ENCODE measurements at regions not wholly inside any gene's neighbourhood (a gene's known extent, or its start where the extent isn't known, plus 50 kb on each side); places are given as distances from the start of the nearest gene placed in this dataset.

DNA sequence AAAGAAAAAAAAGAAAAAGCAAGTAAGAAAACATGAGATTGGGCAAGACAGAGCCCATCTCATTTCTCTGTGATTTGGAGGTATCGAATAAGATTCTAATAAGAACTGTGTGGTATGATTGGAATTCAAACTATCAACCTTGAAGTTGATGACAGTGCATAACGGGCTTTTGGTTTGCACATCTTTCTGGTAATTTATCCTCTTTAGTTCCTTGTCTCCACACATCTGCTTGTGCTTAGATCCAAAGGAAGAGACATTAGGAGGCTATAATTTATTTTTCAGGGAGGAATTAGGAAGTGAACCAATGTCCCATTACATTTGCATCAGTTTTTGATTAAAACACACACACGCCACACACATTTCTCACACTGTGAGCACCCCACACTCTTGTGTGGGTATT lies 149.9 kb downstream of the ARSF start:
- H3K27ac ChIP-seq (ENCODE audit: low read depth): no peak overlapping the region
- H3K4me3 ChIP-seq: no peak overlapping the region
- no peak overlapping the region for H3K4me2 ChIP-seq
- H3K27me3 Mint-ChIP-seq (ENCODE audit: insufficient read depth, low read depth, poor library complexity): peaks cover 2% of the 10 kb centered on the region
- 0 out of 3 replicates have a peak, but pooled peaks cover 5% of the 10 kb centered on the region for H3K9me3 Mint-ChIP-seq
- H3K36me3 Mint-ChIP-seq (ENCODE audit: low read depth): no peaks in the 10 kb centered on the region
- H3K4me1 ChIP-seq (ENCODE audit: insufficient read depth): peaks cover 6% of the 10 kb centered on the region; the same call in 1 of the 2 replicates
- no peak for ATAC-seq
- no peaks in the 10 kb centered on the region for H3K79me2 ChIP-seq (replicated peaks; ENCODE audit: insufficient read depth)
- DNase-seq (ENCODE audit: low spot score): no peak
- H2AFZ ChIP-seq: no peak overlapping the region
- no peaks in the 10 kb centered on the region for H4K20me1 ChIP-seq (replicated peaks; ENCODE audit: insufficient read depth)
- H3K27ac Mint-ChIP-seq: no peak overlapping the region
- no peaks in the 10 kb centered on the region for H3K9me2 ChIP-seq (ENCODE audit: insufficient read depth)
- H3K27me3 ChIP-seq (ENCODE audit: insufficient read depth): no peaks in the 10 kb centered on the region
- no peaks in the 10 kb centered on the region for H3F3A ChIP-seq (replicated peaks; ENCODE audit: low read depth)
- no peaks in the 10 kb centered on the region for H3K36me3 ChIP-seq (ENCODE audit: insufficient read depth)
- peaks cover 9% of the 10 kb centered on the region; the same call in 2 of the 3 replicates for H3K4me1 Mint-ChIP-seq
- H3K4me3 Mint-ChIP-seq: no peak overlapping the region
- no peak for TF ChIP-seq EZH2phosphoT487 (IDR thresholded peaks at IDR 0.05; ENCODE audit: unreplicated experiment)
- TF ChIP-seq, protein P1, sequence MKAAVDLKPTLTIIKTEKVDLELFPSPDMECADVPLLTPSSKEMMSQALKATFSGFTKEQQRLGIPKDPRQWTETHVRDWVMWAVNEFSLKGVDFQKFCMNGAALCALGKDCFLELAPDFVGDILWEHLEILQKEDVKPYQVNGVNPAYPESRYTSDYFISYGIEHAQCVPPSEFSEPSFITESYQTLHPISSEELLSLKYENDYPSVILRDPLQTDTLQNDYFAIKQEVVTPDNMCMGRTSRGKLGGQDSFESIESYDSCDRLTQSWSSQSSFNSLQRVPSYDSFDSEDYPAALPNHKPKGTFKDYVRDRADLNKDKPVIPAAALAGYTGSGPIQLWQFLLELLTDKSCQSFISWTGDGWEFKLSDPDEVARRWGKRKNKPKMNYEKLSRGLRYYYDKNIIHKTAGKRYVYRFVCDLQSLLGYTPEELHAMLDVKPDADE (IDR thresholded peaks at IDR 0.05): no peak
- TF ChIP-seq ZNF331 (CRISPR knock-in tag; IDR thresholded peaks at IDR 0.05; ENCODE audit: low read depth): no peak
- no peak for TF ChIP-seq CREB1 (CRISPR knock-in tag; IDR thresholded peaks at IDR 0.05; ENCODE audit: low read depth)
- no peak for TF ChIP-seq REST (IDR thresholded peaks at IDR 0.05; ENCODE audit: unreplicated experiment)
- no peak for TF ChIP-seq NANOG (IDR thresholded peaks at IDR 0.05; ENCODE audit: borderline replicate concordance)
- TF ChIP-seq EZH2 (IDR thresholded peaks at IDR 0.05; ENCODE audit: low read depth, unreplicated experiment): no peak
- TF ChIP-seq, protein P2, sequence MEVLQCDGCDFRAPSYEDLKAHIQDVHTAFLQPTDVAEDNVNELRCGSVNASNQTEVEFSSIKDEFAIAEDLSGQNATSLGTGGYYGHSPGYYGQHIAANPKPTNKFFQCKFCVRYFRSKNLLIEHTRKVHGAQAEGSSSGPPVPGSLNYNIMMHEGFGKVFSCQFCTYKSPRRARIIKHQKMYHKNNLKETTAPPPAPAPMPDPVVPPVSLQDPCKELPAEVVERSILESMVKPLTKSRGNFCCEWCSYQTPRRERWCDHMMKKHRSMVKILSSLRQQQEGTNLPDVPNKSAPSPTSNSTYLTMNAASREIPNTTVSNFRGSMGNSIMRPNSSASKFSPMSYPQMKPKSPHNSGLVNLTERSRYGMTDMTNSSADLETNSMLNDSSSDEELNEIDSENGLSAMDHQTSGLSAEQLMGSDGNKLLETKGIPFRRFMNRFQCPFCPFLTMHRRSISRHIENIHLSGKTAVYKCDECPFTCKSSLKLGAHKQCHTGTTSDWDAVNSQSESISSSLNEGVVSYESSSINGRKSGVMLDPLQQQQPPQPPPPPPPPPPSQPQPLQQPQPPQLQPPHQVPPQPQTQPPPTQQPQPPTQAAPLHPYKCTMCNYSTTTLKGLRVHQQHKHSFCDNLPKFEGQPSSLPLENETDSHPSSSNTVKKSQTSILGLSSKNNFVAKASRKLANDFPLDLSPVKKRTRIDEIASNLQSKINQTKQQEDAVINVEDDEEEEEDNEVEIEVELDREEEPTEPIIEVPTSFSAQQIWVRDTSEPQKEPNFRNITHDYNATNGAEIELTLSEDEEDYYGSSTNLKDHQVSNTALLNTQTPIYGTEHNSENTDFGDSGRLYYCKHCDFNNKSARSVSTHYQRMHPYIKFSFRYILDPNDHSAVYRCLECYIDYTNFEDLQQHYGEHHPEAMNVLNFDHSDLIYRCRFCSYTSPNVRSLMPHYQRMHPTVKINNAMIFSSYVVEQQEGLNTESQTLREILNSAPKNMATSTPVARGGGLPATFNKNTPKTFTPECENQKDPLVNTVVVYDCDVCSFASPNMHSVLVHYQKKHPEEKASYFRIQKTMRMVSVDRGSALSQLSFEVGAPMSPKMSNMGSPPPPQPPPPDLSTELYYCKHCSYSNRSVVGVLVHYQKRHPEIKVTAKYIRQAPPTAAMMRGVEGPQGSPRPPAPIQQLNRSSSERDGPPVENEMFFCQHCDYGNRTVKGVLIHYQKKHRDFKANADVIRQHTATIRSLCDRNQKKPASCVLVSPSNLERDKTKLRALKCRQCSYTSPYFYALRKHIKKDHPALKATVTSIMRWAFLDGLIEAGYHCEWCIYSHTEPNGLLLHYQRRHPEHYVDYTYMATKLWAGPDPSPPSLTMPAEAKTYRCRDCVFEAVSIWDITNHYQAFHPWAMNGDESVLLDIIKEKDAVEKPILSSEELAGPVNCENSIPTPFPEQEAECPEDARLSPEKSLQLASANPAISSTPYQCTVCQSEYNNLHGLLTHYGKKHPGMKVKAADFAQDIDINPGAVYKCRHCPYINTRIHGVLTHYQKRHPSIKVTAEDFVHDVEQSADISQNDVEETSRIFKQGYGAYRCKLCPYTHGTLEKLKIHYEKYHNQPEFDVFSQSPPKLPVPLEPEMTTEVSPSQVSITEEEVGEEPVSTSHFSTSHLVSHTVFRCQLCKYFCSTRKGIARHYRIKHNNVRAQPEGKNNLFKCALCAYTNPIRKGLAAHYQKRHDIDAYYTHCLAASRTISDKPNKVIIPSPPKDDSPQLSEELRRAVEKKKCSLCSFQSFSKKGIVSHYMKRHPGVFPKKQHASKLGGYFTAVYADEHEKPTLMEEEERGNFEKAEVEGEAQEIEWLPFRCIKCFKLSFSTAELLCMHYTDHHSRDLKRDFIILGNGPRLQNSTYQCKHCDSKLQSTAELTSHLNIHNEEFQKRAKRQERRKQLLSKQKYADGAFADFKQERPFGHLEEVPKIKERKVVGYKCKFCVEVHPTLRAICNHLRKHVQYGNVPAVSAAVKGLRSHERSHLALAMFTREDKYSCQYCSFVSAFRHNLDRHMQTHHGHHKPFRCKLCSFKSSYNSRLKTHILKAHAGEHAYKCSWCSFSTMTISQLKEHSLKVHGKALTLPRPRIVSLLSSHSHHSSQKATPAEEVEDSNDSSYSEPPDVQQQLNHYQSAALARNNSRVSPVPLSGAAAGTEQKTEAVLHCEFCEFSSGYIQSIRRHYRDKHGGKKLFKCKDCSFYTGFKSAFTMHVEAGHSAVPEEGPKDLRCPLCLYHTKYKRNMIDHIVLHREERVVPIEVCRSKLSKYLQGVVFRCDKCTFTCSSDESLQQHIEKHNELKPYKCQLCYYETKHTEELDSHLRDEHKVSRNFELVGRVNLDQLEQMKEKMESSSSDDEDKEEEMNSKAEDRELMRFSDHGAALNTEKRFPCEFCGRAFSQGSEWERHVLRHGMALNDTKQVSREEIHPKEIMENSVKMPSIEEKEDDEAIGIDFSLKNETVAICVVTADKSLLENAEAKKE (CRISPR knock-in tag; IDR thresholded peaks at IDR 0.05): no peak
- no peak for TF ChIP-seq STAT1 (IDR thresholded peaks at IDR 0.05; ENCODE audit: unreplicated experiment)
- TF ChIP-seq, protein P3, sequence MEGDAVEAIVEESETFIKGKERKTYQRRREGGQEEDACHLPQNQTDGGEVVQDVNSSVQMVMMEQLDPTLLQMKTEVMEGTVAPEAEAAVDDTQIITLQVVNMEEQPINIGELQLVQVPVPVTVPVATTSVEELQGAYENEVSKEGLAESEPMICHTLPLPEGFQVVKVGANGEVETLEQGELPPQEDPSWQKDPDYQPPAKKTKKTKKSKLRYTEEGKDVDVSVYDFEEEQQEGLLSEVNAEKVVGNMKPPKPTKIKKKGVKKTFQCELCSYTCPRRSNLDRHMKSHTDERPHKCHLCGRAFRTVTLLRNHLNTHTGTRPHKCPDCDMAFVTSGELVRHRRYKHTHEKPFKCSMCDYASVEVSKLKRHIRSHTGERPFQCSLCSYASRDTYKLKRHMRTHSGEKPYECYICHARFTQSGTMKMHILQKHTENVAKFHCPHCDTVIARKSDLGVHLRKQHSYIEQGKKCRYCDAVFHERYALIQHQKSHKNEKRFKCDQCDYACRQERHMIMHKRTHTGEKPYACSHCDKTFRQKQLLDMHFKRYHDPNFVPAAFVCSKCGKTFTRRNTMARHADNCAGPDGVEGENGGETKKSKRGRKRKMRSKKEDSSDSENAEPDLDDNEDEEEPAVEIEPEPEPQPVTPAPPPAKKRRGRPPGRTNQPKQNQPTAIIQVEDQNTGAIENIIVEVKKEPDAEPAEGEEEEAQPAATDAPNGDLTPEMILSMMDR (conservative IDR thresholded peaks at IDR 0.05; ENCODE audit: low read depth in 2 of 2): no peak
